PC-9 (cell line): ENCODE measurements at regions not wholly inside any gene's neighbourhood (a gene's known extent, or its start where the extent isn't known, plus 50 kb on each side); places are given as distances from the start of the nearest gene placed in this dataset.

Experiments
- BruUV-seq: library from RNA; stranded (reverse); fragments of 400-500 nt; replicated peaks from 2 replicates; lab custom pipeline; 2021; lab: Mats Ljungman, UMichigan
- CTCF ChIA-PET: fragments of 300-600 bp; sonication (Branson Sonifier 250); formaldehyde crosslinking; loops from one replicate; lab custom pipeline; 2022; ENCODE audit warnings: antibody characterized with exemption; lab: Charles Lee
- POLR2A ChIA-PET: fragments of 300-600 bp; sonication (Branson Sonifier 250); formaldehyde crosslinking; loops from one replicate; lab custom pipeline; 2022; ENCODE audit warnings: antibody characterized with exemption; ENCODE audit not compliant: unreplicated experiment; lab: Charles Lee
- DNase-seq, 2 experiments: peaks; one replicate each; pipeline versions ENCODE4 v3.0.0 to v3.0.0-alpha.2; 2015 to 2022; ENCODE audit warnings: mixed read lengths in 1 of 2
- H2AFZ ChIP-seq: fragments of 200-600 bp; sonication (generic); 2 replicates; pipeline ENCODE4 v1.8.1; 2017; ENCODE audit warnings: antibody characterized with exemption
- H3F3A ChIP-seq: fragments of 200-600 bp; sonication (generic); 2 replicates; pipeline ENCODE4 v1.8.1; 2017; ENCODE audit warnings: antibody characterized with exemption, mild to moderate bottlenecking, low read depth; ENCODE audit not compliant: insufficient read depth
- H3K27ac ChIP-seq: fragments of 200-600 bp; sonication (generic); 2 replicates; pipeline ENCODE4 v1.6.1; 2016; ENCODE audit warnings: mixed run types
- H3K27me3 ChIP-seq: fragments of 200-600 bp; sonication (generic); 2 replicates; pipeline ENCODE4 v1.6.1; 2016; ENCODE audit warnings: low read depth, mixed run types; ENCODE audit not compliant: insufficient read depth
- H3K36me3 ChIP-seq: fragments of 200-600 bp; sonication (generic); 2 replicates; pipeline ENCODE4 v1.6.1; 2016; ENCODE audit warnings: low read depth, mixed run types
- H3K4me1 ChIP-seq: fragments of 200-600 bp; sonication (generic); replicated peaks from 2 replicates; pipeline ENCODE4 v1.6.1; 2016; ENCODE audit warnings: mixed run types; ENCODE audit not compliant: insufficient read depth
- H3K4me2 ChIP-seq: fragments of 200-600 bp; sonication (generic); 2 replicates; pipeline ENCODE4 v1.6.1; 2017; ENCODE audit warnings: mixed run types
- H3K4me3 ChIP-seq: fragments of 200-600 bp; sonication (generic); 2 replicates; pipeline ENCODE4 v1.6.1; 2016; ENCODE audit warnings: mixed run types
- H3K79me2 ChIP-seq: fragments of 200-600 bp; sonication (generic); 2 replicates; pipeline ENCODE4 v1.6.1; 2017; ENCODE audit warnings: low read depth, mixed run types
- H3K9me2 ChIP-seq: fragments of 200-600 bp; sonication (generic); 2 replicates; pipeline ENCODE4 v1.8.1; 2017; ENCODE audit warnings: mild to moderate bottlenecking; ENCODE audit not compliant: insufficient read depth
- H3K9me3 ChIP-seq: fragments of 200-600 bp; sonication (generic); 2 replicates; pipeline ENCODE4 v1.8.1; 2016; ENCODE audit warnings: low read depth; ENCODE audit not compliant: insufficient read depth
- H4K20me1 ChIP-seq: fragments of 200-600 bp; sonication (generic); 2 replicates; pipeline ENCODE4 v1.8.1; 2017; ENCODE audit not compliant: insufficient read depth
- EZH2 ChIP-seq: fragments of 200-600 bp; sonication (generic); IDR thresholded peaks from 2 replicates; pipeline ENCODE4 v1.8.0; 2017; ENCODE audit warnings: antibody characterized with exemption, low read depth
- intact Hi-C: fragments of 100-400 bp; cut with micrococcal nuclease; formaldehyde crosslinking; loops from one replicate; pipeline ENCODE4 v1.10.0; 2022; ENCODE audit not compliant: unreplicated experiment
- TF ChIP-seq, protein P1 (sequence below): fragments of 200-600 bp; sonication (generic); conservative IDR thresholded peaks from 2 replicates; pipeline ENCODE4 v1.6.1; 2017; ENCODE audit warnings: mixed run types, antibody characterized with exemption, mild to moderate bottlenecking, moderate library complexity

DNA sequence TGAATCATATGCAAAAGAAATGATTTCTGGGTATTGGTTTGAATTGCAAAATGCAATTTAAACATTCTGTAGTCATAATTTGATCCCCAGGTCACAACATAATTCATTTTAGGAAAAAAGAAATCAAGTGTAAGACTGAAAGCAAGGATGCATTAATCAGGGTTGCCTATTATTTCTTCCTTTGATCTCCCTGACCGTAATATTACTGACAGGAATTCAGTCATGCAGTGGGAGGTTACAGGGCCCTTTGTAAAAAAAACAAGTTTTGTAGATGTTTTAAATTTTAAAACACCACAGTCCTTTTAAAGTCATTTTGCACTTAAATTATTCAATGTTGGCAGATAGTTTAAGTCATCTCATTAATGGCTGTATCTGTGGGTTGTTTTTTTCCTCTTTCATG, 263.0 kb upstream of the NCAM2 start:
- no peaks in the 10 kb centered on the region for H3K9me3 ChIP-seq
- POLR2A ChIA-PET: no interaction called here

DNA sequence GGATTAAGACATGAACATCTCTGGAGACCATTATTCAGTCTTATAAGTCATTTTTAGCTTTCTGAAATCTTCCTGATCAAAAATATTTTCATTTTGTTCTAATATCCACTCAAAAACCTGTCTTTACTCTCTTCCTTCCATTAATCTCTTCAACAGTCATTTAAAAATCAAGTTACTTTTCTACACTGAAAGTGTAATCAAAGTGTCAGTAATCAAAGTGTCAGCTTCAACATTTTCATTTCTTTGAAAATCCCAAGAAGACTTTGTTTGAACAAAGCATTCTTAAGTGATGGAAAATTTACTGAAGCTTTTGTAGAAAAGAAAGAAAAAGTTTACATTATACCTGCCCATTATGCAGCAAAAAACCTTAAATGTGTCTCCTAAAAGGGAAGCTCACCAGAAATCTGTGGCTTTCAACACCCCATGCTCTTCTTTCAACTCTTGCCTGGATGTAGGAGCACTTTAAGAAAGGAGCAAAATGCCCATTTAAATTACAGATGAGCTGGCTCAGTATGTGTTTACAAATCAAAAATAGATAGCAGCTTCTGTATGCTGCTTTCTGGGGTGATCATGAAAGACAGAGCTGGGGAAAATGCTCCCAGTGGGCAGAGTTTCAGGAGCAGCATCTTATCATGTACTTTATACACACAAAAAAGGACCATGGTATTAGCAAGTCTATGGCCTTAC, 260.8 kb upstream of the NCAM2 start:
- H3K27ac ChIP-seq: no peak overlapping the region
- ChIA-PET CTCF (no interaction called here), POLR2A (no interaction called here)
- H3K4me2 ChIP-seq: no peak overlapping the region
- H3K4me1 ChIP-seq: no peaks in the 10 kb centered on the region
- intact Hi-C loops: no loop called here
- H3K4me3 ChIP-seq: no peak overlapping the region
- no peaks in the 10 kb centered on the region for H4K20me1 ChIP-seq
- DNase-seq: no peak
- no peaks in the 10 kb centered on the region for H3K9me3 ChIP-seq
- H3K36me3 ChIP-seq: no peaks in the 10 kb centered on the region
- no peaks in the 10 kb centered on the region for H3K9me2 ChIP-seq
- BruUV-seq: no TSS peak
- H2AFZ ChIP-seq: no peak overlapping the region
- H3K27me3 ChIP-seq: no peaks in the 10 kb centered on the region
- H3F3A ChIP-seq: no peaks in the 10 kb centered on the region
- TF ChIP-seq, protein P1, sequence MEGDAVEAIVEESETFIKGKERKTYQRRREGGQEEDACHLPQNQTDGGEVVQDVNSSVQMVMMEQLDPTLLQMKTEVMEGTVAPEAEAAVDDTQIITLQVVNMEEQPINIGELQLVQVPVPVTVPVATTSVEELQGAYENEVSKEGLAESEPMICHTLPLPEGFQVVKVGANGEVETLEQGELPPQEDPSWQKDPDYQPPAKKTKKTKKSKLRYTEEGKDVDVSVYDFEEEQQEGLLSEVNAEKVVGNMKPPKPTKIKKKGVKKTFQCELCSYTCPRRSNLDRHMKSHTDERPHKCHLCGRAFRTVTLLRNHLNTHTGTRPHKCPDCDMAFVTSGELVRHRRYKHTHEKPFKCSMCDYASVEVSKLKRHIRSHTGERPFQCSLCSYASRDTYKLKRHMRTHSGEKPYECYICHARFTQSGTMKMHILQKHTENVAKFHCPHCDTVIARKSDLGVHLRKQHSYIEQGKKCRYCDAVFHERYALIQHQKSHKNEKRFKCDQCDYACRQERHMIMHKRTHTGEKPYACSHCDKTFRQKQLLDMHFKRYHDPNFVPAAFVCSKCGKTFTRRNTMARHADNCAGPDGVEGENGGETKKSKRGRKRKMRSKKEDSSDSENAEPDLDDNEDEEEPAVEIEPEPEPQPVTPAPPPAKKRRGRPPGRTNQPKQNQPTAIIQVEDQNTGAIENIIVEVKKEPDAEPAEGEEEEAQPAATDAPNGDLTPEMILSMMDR: no peak
- no peak for TF ChIP-seq EZH2
- H3K79me2 ChIP-seq: no peaks in the 10 kb centered on the region

More for the DNA sequence above, 263.0 kb upstream of the NCAM2 start:
- Histone ChIP-seq H3K4me2 (no peak overlapping the region), H3K4me3 (no peak overlapping the region), H3K27me3 (no peaks in the 10 kb centered on the region), H3K36me3 (no peaks in the 10 kb centered on the region), H3K27ac (no peak overlapping the region), H3F3A (no peaks in the 10 kb centered on the region), H3K9me2 (no peaks in the 10 kb centered on the region), H3K4me1 (no peaks in the 10 kb centered on the region), H4K20me1 (no peaks in the 10 kb centered on the region), H2AFZ (no peak overlapping the region), H3K79me2 (no peaks in the 10 kb centered on the region)
- CTCF ChIA-PET: no interaction called here
- TF ChIP-seq, protein P1: no peak
- no peak for TF ChIP-seq EZH2
- intact Hi-C loops: no loop called here
- no TSS peak for BruUV-seq
- DNase-seq: no peak

DNA sequence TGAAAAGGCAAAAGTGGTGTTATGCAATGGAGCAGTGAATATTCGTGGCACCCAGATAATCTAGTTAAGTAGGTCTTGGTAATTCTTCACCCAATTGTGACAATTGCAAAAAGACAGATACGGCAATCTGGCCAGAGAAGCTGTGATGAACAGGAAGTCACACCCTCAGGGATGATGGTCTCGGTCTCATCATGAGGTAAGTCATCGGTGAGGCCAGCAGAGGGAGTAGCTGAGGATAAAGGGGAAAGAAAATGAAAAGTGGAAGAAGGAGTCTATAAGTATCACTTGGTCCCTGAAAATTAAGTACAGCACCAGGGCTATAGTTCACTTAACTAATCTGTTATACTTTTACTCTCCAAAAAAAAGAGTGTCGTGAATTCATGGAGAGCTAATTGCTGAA, 258.8 kb upstream of the NCAM2 start:
- Histone ChIP-seq H3K9me3 (no peaks in the 10 kb centered on the region), H3K36me3 (no peaks in the 10 kb centered on the region), H4K20me1 (no peaks in the 10 kb centered on the region), H3K4me3 (no peak overlapping the region), H3K79me2 (no peaks in the 10 kb centered on the region), H3K9me2 (no peaks in the 10 kb centered on the region), H2AFZ (no peak overlapping the region), H3K4me2 (no peak overlapping the region), H3K27ac (no peak overlapping the region), H3K27me3 (no peaks in the 10 kb centered on the region), H3K4me1 (no peaks in the 10 kb centered on the region), H3F3A (no peaks in the 10 kb centered on the region)
- POLR2A ChIA-PET: no interaction called here
- intact Hi-C loops: no loop called here
- DNase-seq: no peak
- TF ChIP-seq, protein P1: peak; percentile 23; the same call in 1 of the 2 replicates
- TF ChIP-seq EZH2: no peak
- BruUV-seq: no TSS peak
- CTCF ChIA-PET: no interaction called here
